Ovary (tissue), 3 donors: ENCODE measurements at regions not wholly inside any gene's neighbourhood (a gene's known extent, or its start where the extent isn't known, plus 50 kb on each side); places are given as distances from the start of the nearest gene placed in this dataset.

Experiments used
- CTCF ChIP-seq, 3 donors: fragments of 450-650 bp in 2 of 3; fragments of 200-600 bp in 1 of 3; IDR thresholded peaks; one replicate each; pipeline versions ENCODE4 v1.5.1 to v1.8.0; 2016 to 2022; ENCODE audit warnings: antibody characterized with exemption in 3 of 3, mild to moderate bottlenecking in 1 of 3
- POLR2A ChIP-seq: fragments of 450-650 bp; IDR thresholded peaks from one replicate; pipeline ENCODE4 v1.6.1; 2017; ENCODE audit warnings: antibody characterized with exemption, mild to moderate bottlenecking, moderate library complexity
- donor health status: DM: no; HTN: no; CAD: no.

GRCh38 chr5:135156337-135156714 is 122.3 kb upstream of the PITX1 start:
- TF ChIP-seq POLR2A: no peak
- TF ChIP-seq CTCF (IDR thresholded peaks at IDR 0.05): no peak
